Astrocyte of the spinal cord (primary cell): ENCODE measurements at regions not wholly inside any gene's neighbourhood (a gene's known extent, or its start where the extent isn't known, plus 50 kb on each side); places are given as distances from the start of the nearest gene placed in this dataset.
"Not testable (repeated sequence)": the region's sequence is repeated elsewhere in the genome, so short reads cannot be mapped to it uniquely, and the experiment has no call there.

Experiments
- DNase-seq: peaks from one replicate; pipeline ENCODE4 v3.0.0; 2011; ENCODE audit warnings: low read depth, low spot score
- H3K4me3 ChIP-seq: 2 replicates; pipeline ENCODE4 v1.5.1; 2011; ENCODE audit warnings: low read depth, mild to moderate bottlenecking, low read length, moderate library complexity
- CTCF ChIP-seq: IDR thresholded peaks from 2 replicates; pipeline ENCODE4 v1.5.1; 2012; ENCODE audit warnings: low read depth, mild to moderate bottlenecking, low read length, inconsistent platforms
- in situ Hi-C: cut with HindIII; loops from 2 replicates; pipeline ENCODE4 v1.10.0; 2017; ENCODE audit warnings: low sequenced_read_pairs

DNA sequence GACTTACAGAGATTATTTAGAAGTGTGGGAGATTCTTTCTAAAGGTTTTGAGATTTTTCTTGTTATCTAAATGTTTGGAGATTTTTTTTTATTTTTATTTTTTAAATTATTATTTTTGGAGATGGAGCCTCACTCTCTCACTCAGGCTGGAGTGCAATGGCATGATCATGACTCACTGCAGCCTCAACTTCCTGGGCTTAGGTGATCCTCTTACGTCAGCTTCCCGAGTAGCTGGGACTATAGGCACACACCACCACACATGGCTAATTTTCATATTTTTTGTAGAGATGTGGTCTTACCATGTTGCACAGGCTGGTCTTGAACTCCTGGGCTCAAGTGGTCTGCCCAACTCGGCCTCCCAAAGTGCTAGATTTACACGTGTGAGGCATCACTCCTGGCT, 694.5 kb downstream of the TLE1 start:
- in situ Hi-C loops: no loop called here
- H3K4me3 ChIP-seq: no peak overlapping the region
- TF ChIP-seq CTCF: no peak
- DNase-seq: peak; percentile 29

DNA sequence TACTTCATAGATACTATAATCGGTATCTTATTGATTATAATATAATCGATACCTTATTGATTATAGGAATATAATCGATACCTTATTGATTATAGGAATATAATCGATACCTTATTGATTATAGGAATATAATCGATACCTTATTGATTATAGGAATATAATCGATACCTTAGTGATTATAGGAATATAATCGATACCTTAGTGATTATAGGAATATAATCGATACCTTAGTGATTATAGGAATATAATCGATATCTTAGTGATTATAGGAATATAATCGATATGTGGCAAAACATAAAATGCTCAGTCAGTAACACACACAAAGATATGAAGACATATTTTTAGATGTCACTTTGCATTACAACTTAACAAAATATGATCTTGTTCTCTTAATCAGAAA, 703.8 kb downstream of the TLE1 start:
- H3K4me3 ChIP-seq, DNase-seq, in situ Hi-C loops: not testable (repeated sequence)

DNA sequence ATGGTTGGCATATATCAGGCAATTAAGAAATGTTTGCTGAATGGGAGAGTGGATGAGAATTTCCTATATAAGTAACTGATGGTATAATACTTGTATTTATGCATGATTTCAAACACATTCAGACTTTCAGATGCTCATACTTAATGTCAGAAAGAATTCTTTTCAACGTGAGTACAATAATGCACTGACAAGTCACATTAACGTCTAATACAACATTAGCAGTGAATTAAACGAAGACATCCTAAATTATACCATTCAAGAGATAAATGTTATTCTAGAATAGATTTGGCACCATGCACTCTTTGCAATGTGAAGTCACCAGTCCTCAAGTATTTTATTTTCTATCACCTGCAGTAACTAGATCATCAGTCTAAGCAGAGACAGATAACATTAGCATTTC, 712.9 kb downstream of the TLE1 start:
- in situ Hi-C loops: no loop called here
- no peak for TF ChIP-seq CTCF
- DNase-seq: no peak
- H3K4me3 ChIP-seq: no peak overlapping the region

- H3K4me3 ChIP-seq, DNase-seq, in situ Hi-C loops: not testable (repeated sequence)
These were observed 719.0 kb downstream of the TLE1 start for GRCh38 chr9:80970377-80970776.

GRCh38 chr9:80968611-80969010, 720.7 kb downstream of the TLE1 start:
- peak; percentile 90 for DNase-seq
- in situ Hi-C loops: no loop called here
- no peak for TF ChIP-seq CTCF
- H3K4me3 ChIP-seq: no peak overlapping the region

- no peak for TF ChIP-seq CTCF
These were observed 724.4 kb downstream of the TLE1 start for GRCh38 chr9:80964914-80965313.

DNA sequence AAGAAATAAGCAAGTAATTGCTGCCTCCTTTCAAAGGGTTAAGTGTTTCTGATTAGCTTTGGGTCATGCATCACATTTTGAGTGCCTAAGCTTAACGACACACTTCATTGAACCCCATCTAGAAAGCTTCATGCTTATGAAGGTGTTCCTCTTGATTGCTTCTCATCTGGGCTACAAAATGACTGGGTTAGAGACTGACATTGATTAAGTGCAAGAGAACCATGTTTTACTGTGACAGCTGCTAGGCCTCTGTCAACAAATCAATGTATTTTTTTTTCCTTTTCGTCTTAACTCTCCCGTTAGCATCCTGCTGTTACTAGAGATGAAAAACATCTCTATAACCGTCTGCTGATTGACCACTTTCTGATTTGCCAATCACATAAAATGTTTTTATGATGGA, 725.0 kb downstream of the TLE1 start:
- TF ChIP-seq CTCF: no peak
- in situ Hi-C loops: no loop called here
- DNase-seq: no peak
- no peak overlapping the region for H3K4me3 ChIP-seq

More at GRCh38 chr9:80964914-80965313, 724.4 kb downstream of the TLE1 start:
- no peak for DNase-seq
- in situ Hi-C loops: no loop called here
- H3K4me3 ChIP-seq: no peak overlapping the region

GRCh38 chr9:80957801-80958200, 731.5 kb downstream of the TLE1 start:
- no peak overlapping the region for H3K4me3 ChIP-seq
- in situ Hi-C loops: no loop called here
- DNase-seq: peak; percentile 10
- no peak for TF ChIP-seq CTCF
